Activated CD8-positive, alpha-beta T cell treated with anti-CD3 and anti-CD28 coated beads for 36 hours (primary cell): ENCODE measurements at regions not wholly inside any gene's neighbourhood (a gene's known extent, or its start where the extent isn't known, plus 50 kb on each side); places are given as distances from the start of the nearest gene placed in this dataset.

Experiments used
- ATAC-seq: fragments of 200-7000 bp; cut with Tn5 transposase; one replicate; pipeline ENCODE4 v1.10.0; 2021; ENCODE audit warnings: mild to moderate bottlenecking, moderate library complexity
- CTCF ChIA-PET: fragments of 350-600 bp; sonication (Branson Sonifier 250); formaldehyde crosslinking; loops from one replicate; lab custom pipeline; 2021; ENCODE audit warnings: antibody characterized with exemption; lab: Charles Lee
- POLR2A ChIA-PET: fragments of 350-600 bp; sonication (Branson Sonifier 250); formaldehyde crosslinking; loops from one replicate; lab custom pipeline; 2021; ENCODE audit warnings: antibody characterized with exemption; lab: Charles Lee
- DNase-seq: peaks from one replicate; pipeline ENCODE4 v3.0.0-alpha.2; 2020
- H3K27ac Mint-ChIP-seq: one replicate; pipeline ENCODE4 v1.8.0; 2021; ENCODE audit warnings: mild to moderate bottlenecking, mixed read lengths
- H3K27me3 Mint-ChIP-seq: one replicate; pipeline ENCODE4 v1.8.0; 2021; ENCODE audit warnings: mixed read lengths
- H3K36me3 Mint-ChIP-seq: one replicate; pipeline ENCODE4 v1.8.0; 2021; ENCODE audit warnings: low read depth, mixed read lengths
- H3K4me1 Mint-ChIP-seq: one replicate; pipeline ENCODE4 v1.8.0; 2021; ENCODE audit warnings: low read depth, mixed read lengths
- H3K4me3 Mint-ChIP-seq: one replicate; pipeline ENCODE4 v1.8.0; 2021; ENCODE audit warnings: mild to moderate bottlenecking, moderate library complexity, mixed read lengths
- H3K9me3 Mint-ChIP-seq: one replicate; pipeline ENCODE4 v1.8.0; 2021; ENCODE audit warnings: mixed read lengths
- CTCF ChIP-seq: fragments of 200-600 bp; IDR thresholded peaks from one replicate; pipeline ENCODE4 v1.8.0; 2022; ENCODE audit warnings: antibody characterized with exemption, mild to moderate bottlenecking
- intact Hi-C: fragments of 100-400 bp; cut with micrococcal nuclease; formaldehyde crosslinking; loops from one replicate; pipeline ENCODE4 v1.10.0; 2022

- H3K27ac Mint-ChIP-seq: no peak overlapping the region
- no peak for TF ChIP-seq CTCF
- peaks cover 2% of the 10 kb centered on the region for H3K9me3 Mint-ChIP-seq
- ATAC-seq (no peak), DNase-seq (no peak)
- intact Hi-C loops: no loop called here
- ChIA-PET POLR2A (no interaction called here), CTCF (interaction anchor here (1.3 kb wide), 1 partner anchor 23 kb away, joined by 4 read pairs; no protein-coding TSS in a partner anchor)
- no peaks in the 10 kb centered on the region for H3K4me1 Mint-ChIP-seq
- no peaks in the 10 kb centered on the region for H3K27me3 Mint-ChIP-seq
- no peak overlapping the region for H3K4me3 Mint-ChIP-seq
- H3K36me3 Mint-ChIP-seq: no peaks in the 10 kb centered on the region
Observed at GRCh38 chr4:106869551-106869950, 166.6 kb downstream of the DKK2 start.

- ChIA-PET CTCF (interaction anchor here (1.3 kb wide), 1 partner anchor 25 kb away, joined by 4 read pairs; no protein-coding TSS in a partner anchor), POLR2A (no interaction called here)
- no peak for TF ChIP-seq CTCF
- Mint-ChIP-seq H3K27ac (no peak overlapping the region), H3K27me3 (no peaks in the 10 kb centered on the region), H3K36me3 (no peaks in the 10 kb centered on the region), H3K4me3 (no peak overlapping the region), H3K9me3 (peaks cover 2% of the 10 kb centered on the region), H3K4me1 (no peaks in the 10 kb centered on the region)
- intact Hi-C loops: no loop called here
- ATAC-seq (no peak), DNase-seq (no peak)
Observed at GRCh38 chr4:106868381-106869035, 167.6 kb downstream of the DKK2 start.

DNA sequence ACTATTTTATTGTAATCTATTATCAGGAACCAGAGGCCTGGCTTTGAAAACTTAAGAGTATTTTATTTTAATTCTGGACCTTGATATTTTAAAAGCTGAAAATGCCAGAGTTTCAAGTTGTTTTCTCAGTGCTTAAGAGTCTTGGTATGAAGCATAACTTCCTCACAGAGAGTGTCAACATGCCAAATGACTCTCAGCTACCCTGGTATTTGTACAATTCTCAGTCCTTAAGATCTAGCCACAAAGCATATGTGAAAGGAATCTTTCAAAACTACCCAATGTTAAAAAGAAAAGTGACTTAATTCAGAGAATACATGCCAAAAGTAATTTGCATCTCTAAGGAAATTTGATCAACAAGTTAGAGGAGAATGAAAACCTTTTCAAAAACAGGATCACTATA, 171.9 kb downstream of the DKK2 start:
- H3K4me3 Mint-ChIP-seq: no peak overlapping the region

GRCh38 chr4:106854569-106855351, 181.4 kb downstream of the DKK2 start:
- ChIA-PET CTCF (no interaction called here), POLR2A (no interaction called here)
- no peaks in the 10 kb centered on the region for H3K36me3 Mint-ChIP-seq
- no peak for TF ChIP-seq CTCF
- DNase-seq (no peak), ATAC-seq (no peak)
- no peak overlapping the region for H3K27ac Mint-ChIP-seq
- H3K27me3 Mint-ChIP-seq: no peaks in the 10 kb centered on the region
- H3K9me3 Mint-ChIP-seq: peaks cover 2% of the 10 kb centered on the region
- H3K4me1 Mint-ChIP-seq: no peaks in the 10 kb centered on the region
- H3K4me3 Mint-ChIP-seq: no peak overlapping the region
- intact Hi-C loops: no loop called here

More for the DNA sequence above, 171.9 kb downstream of the DKK2 start:
- ChIA-PET CTCF (no interaction called here), POLR2A (no interaction called here)
- intact Hi-C loops: no loop called here
- DNase-seq (no peak), ATAC-seq (no peak)
- H3K36me3 Mint-ChIP-seq: no peaks in the 10 kb centered on the region
- no peak for TF ChIP-seq CTCF
- H3K27ac Mint-ChIP-seq: no peak overlapping the region
- H3K4me1 Mint-ChIP-seq: no peaks in the 10 kb centered on the region
- H3K9me3 Mint-ChIP-seq: peaks cover 2% of the 10 kb centered on the region
- no peaks in the 10 kb centered on the region for H3K27me3 Mint-ChIP-seq

DNA sequence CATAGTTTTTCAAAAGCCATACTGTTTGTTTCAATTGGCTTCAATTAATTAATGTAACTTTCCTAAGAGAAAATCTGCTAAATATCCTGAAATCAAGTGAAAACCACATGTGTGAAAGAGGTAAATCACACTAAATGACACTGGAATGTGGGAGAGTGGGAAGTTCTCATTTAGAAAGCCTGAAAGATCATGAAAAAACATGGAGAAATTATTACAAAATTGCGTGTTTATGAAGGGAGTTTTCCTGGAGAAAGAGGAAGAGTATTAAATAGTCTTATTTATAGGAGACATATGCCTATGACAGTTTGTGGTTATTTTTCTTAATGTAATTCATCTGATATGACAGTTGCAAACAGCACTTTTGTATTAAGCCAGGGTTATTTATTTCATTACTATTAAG, 183.7 kb downstream of the DKK2 start:
- TF ChIP-seq CTCF: no peak
- POLR2A ChIA-PET: no interaction called here

More for the DNA sequence above, 183.7 kb downstream of the DKK2 start:
- H3K4me1 Mint-ChIP-seq: no peaks in the 10 kb centered on the region
- CTCF ChIA-PET: no interaction called here
- no peaks in the 10 kb centered on the region for H3K9me3 Mint-ChIP-seq
- ATAC-seq: no peak
- intact Hi-C loops: no loop called here
- H3K27me3 Mint-ChIP-seq: no peaks in the 10 kb centered on the region
- H3K27ac Mint-ChIP-seq: no peak overlapping the region
- no peak overlapping the region for H3K4me3 Mint-ChIP-seq
- DNase-seq: no peak
- no peaks in the 10 kb centered on the region for H3K36me3 Mint-ChIP-seq
